OCI-LY7 (cell line): ENCODE measurements at regions not wholly inside any gene's neighbourhood (a gene's known extent, or its start where the extent isn't known, plus 50 kb on each side); places are given as distances from the start of the nearest gene placed in this dataset.

Experiments used
- BruUV-seq: library from RNA; stranded (reverse); fragments of 400-500 nt; replicated peaks from 2 replicates; lab custom pipeline; 2021; lab: Mats Ljungman, UMichigan
- CTCF ChIA-PET: fragments of 300-600 bp; sonication (Branson Sonifier 250); formaldehyde crosslinking; loops from one replicate; lab custom pipeline; 2022; ENCODE audit warnings: antibody characterized with exemption; ENCODE audit not compliant: unreplicated experiment; lab: Charles Lee
- POLR2A ChIA-PET: fragments of 300-600 bp; sonication (Branson Sonifier 250); formaldehyde crosslinking; loops from one replicate; lab custom pipeline; 2022; ENCODE audit warnings: antibody characterized with exemption; lab: Charles Lee
- DNase-seq: peaks from one replicate; pipeline ENCODE4 v3.0.0-alpha.2; 2015; ENCODE audit warnings: low spot score
- H2AFZ ChIP-seq: fragments of 200-600 bp; sonication (generic), shearing (Covaris generic); 2 replicates; pipeline ENCODE4 v1.6.1; 2014; ENCODE audit warnings: mild to moderate bottlenecking, antibody characterized with exemption, low read length, moderate library complexity
- H3K27ac ChIP-seq: fragments of 200-600 bp; sonication (generic); 2 replicates; pipeline ENCODE4 v1.5.1; 2014; ENCODE audit warnings: mixed run types, low read depth, mild to moderate bottlenecking, moderate library complexity, low read length, inconsistent platforms; ENCODE audit not compliant: poor library complexity, severe bottlenecking
- H3K36me3 ChIP-seq: fragments of 200-600 bp; sonication (generic); 2 replicates; pipeline ENCODE4 v1.6.1; 2014; ENCODE audit warnings: mild to moderate bottlenecking, antibody characterized with exemption, low read length, moderate library complexity, mixed read lengths; ENCODE audit not compliant: insufficient read depth
- H3K4me1 ChIP-seq: fragments of 200-600 bp; sonication (generic); 2 replicates; pipeline ENCODE4 v1.5.1; 2014; ENCODE audit warnings: mild to moderate bottlenecking, low read length; ENCODE audit not compliant: insufficient read depth, poor library complexity, severe bottlenecking
- H3K4me2 ChIP-seq: fragments of 200-600 bp; sonication (generic); 2 replicates; pipeline ENCODE4 v1.6.1; 2014; ENCODE audit warnings: mild to moderate bottlenecking, low read length
- H3K4me3 ChIP-seq: fragments of 200-600 bp; sonication (generic); 2 replicates; pipeline ENCODE4 v1.5.1; 2014; ENCODE audit warnings: mild to moderate bottlenecking, low read depth, low read length; ENCODE audit not compliant: poor library complexity, severe bottlenecking
- H3K79me2 ChIP-seq: fragments of 200-600 bp; sonication (generic); 2 replicates; pipeline ENCODE4 v1.6.1; 2016; ENCODE audit warnings: low read depth, mild to moderate bottlenecking, low read length, moderate library complexity, mixed read lengths; ENCODE audit not compliant: insufficient read depth
- H3K9me2 ChIP-seq: fragments of 200-600 bp; sonication (generic); 2 replicates; pipeline ENCODE4 v1.6.1; 2016; ENCODE audit warnings: mild to moderate bottlenecking, low read length, mixed read lengths; ENCODE audit not compliant: insufficient read depth
- H3K9me3 ChIP-seq: fragments of 200-600 bp; sonication (generic); 2 replicates; pipeline ENCODE4 v1.6.1; 2014; ENCODE audit warnings: mild to moderate bottlenecking, mixed run types, low read length, mixed read lengths
- H4K20me1 ChIP-seq: fragments of 200-600 bp; sonication (generic); 2 replicates; pipeline ENCODE4 v1.6.1; 2014; ENCODE audit warnings: mild to moderate bottlenecking, antibody characterized with exemption, low read length, moderate library complexity, mixed read lengths; ENCODE audit not compliant: insufficient read depth
- CTCF ChIP-seq: fragments of 200-600 bp; sonication (generic); conservative IDR thresholded peaks from 2 replicates; pipeline ENCODE4 v1.5.1; 2014; ENCODE audit warnings: mild to moderate bottlenecking, antibody characterized with exemption, low read length, moderate library complexity, mixed read lengths
- EZH2phosphoT487 ChIP-seq: fragments of 200-600 bp; sonication (generic); IDR thresholded peaks from 2 replicates; pipeline ENCODE4 v1.6.1; 2018; ENCODE audit warnings: low read depth, borderline replicate concordance, mild to moderate bottlenecking, mixed run types, antibody characterized with exemption, low read length, moderate library complexity, mixed read lengths
- intact Hi-C: fragments of 100-400 bp; cut with micrococcal nuclease; formaldehyde crosslinking; loops from one replicate; pipeline ENCODE4 v1.10.0; 2022; ENCODE audit not compliant: unreplicated experiment

GRCh38 chr10:28411136-28411460, 108.2 kb upstream of the MPP7 start:
- Histone ChIP-seq H3K4me2 (no peak overlapping the region), H3K4me1 (no peaks in the 10 kb centered on the region), H3K36me3 (no peaks in the 10 kb centered on the region), H3K79me2 (no peaks in the 10 kb centered on the region), H3K9me2 (no peaks in the 10 kb centered on the region), H3K27ac (no peak overlapping the region), H2AFZ (no peak overlapping the region), H3K9me3 (no peaks in the 10 kb centered on the region), H3K4me3 (no peak overlapping the region), H4K20me1 (no peaks in the 10 kb centered on the region)
- intact Hi-C loops, result no loop called here
- BruUV-seq, result no TSS peak
- POLR2A ChIA-PET, result no interaction called here
- DNase-seq, result no peak
- TF ChIP-seq EZH2phosphoT487 (no peak), CTCF (no peak)
- CTCF ChIA-PET, result no interaction called here

- ChIA-PET POLR2A (no interaction called here), CTCF (no interaction called here)
- H3K4me3 ChIP-seq, result no peak overlapping the region
- no peak overlapping the region for H3K4me2 ChIP-seq
- no peaks in the 10 kb centered on the region for H3K36me3 ChIP-seq
- no peaks in the 10 kb centered on the region for H4K20me1 ChIP-seq
- H3K9me2 ChIP-seq, result no peaks in the 10 kb centered on the region
- DNase-seq, result no peak
- intact Hi-C loops, result no loop called here
- TF ChIP-seq CTCF, result no peak
- TF ChIP-seq EZH2phosphoT487, result no peak
- no peaks in the 10 kb centered on the region for H3K79me2 ChIP-seq
- H3K27ac ChIP-seq, result no peak overlapping the region
- no peak overlapping the region for H2AFZ ChIP-seq
- no peaks in the 10 kb centered on the region for H3K4me1 ChIP-seq
- H3K9me3 ChIP-seq, result no peaks in the 10 kb centered on the region
- no TSS peak for BruUV-seq
Observed at GRCh38 chr10:28411648-28412047, 108.8 kb upstream of the MPP7 start.

GRCh38 chr10:28418069-28418468, 114.8 kb upstream of the WAC start:
- Histone ChIP-seq H3K4me1 (no peaks in the 10 kb centered on the region), H3K36me3 (no peaks in the 10 kb centered on the region), H3K4me2 (no peak overlapping the region), H3K27ac (no peak overlapping the region), H2AFZ (no peak overlapping the region), H3K9me2 (no peaks in the 10 kb centered on the region), H3K9me3 (no peaks in the 10 kb centered on the region), H4K20me1 (no peaks in the 10 kb centered on the region), H3K4me3 (no peak overlapping the region), H3K79me2 (no peaks in the 10 kb centered on the region)
- DNase-seq, result no peak
- CTCF ChIA-PET, result no interaction called here
- no TSS peak for BruUV-seq
- TF ChIP-seq EZH2phosphoT487 (no peak), CTCF (no peak)
- POLR2A ChIA-PET, result interaction anchor here (0.6 to 0.9 kb wide), 2 partner anchors 9 to 292 kb away, joined by 3 read pairs; no protein-coding TSS in a partner anchor
- intact Hi-C loops, result no loop called here
